Mononuclear cell (primary cell): ENCODE measurements at regions not wholly inside any gene's neighbourhood (a gene's known extent, or its start where the extent isn't known, plus 50 kb on each side); places are given as distances from the start of the nearest gene placed in this dataset.

Source experiments
- H3K27me3 ChIP-seq: 2 replicates; pipeline ENCODE4 v1.6.0; 2011; ENCODE audit warnings: low read length, control low read depth; ENCODE audit not compliant: insufficient read depth
- H3K4me1 ChIP-seq: 2 replicates; pipeline ENCODE4 v1.5.1; 2011; ENCODE audit warnings: mild to moderate bottlenecking, low read length, control low read depth; ENCODE audit not compliant: insufficient read depth
- H3K4me3 ChIP-seq: 2 replicates; pipeline ENCODE4 v1.5.1; 2011; ENCODE audit warnings: mild to moderate bottlenecking, low read length, moderate library complexity
- H3K9me3 ChIP-seq: 2 replicates; pipeline ENCODE4 v1.5.1; 2011; ENCODE audit warnings: low read depth, mild to moderate bottlenecking, control low read depth, low read length

GRCh38 chr21:17449701-17450100, 63.1 kb upstream of the CXADR start:
- Histone ChIP-seq H3K4me3 (no peak overlapping the region), H3K9me3 (no peaks in the 10 kb centered on the region), H3K4me1 (no peaks in the 10 kb centered on the region)

DNA sequence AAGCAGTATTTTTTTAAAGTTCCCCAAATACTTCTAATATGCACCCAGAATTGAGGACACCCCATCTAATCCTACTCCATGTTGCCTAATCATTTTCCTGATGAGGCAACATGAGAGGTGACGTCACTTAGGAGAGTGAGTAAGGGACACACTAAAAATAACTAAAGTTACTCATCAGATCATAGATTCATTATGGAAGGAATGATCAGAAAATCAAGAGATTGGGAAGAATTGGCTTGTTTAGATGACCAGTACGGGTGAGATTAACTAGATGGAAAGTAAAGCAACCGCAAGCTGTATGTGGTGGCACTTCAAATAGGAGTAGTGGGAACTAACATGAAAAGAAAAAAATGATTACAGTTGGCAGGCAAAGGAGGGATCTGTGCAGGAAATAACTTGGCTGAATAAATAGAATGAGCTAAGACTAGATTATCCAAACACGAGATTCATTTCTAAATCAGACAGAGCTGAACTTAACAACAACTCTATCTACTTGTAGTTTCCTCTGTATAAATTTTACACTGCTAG, 61.4 kb upstream of the CXADR start:
- H3K27me3 ChIP-seq, result no peaks in the 10 kb centered on the region
- no peak overlapping the region for H3K4me3 ChIP-seq
- H3K4me1 ChIP-seq, result no peaks in the 10 kb centered on the region
- H3K9me3 ChIP-seq, result no peaks in the 10 kb centered on the region

More at GRCh38 chr21:17449701-17450100, 63.1 kb upstream of the CXADR start:
- no peaks in the 10 kb centered on the region for H3K27me3 ChIP-seq

- no peaks in the 10 kb centered on the region for H3K4me1 ChIP-seq
- H3K4me3 ChIP-seq, result no peak overlapping the region
- H3K27me3 ChIP-seq, result no peaks in the 10 kb centered on the region
- H3K9me3 ChIP-seq, result no peaks in the 10 kb centered on the region
These were observed 58.4 kb upstream of the CXADR start for GRCh38 chr21:17454315-17455027.

DNA sequence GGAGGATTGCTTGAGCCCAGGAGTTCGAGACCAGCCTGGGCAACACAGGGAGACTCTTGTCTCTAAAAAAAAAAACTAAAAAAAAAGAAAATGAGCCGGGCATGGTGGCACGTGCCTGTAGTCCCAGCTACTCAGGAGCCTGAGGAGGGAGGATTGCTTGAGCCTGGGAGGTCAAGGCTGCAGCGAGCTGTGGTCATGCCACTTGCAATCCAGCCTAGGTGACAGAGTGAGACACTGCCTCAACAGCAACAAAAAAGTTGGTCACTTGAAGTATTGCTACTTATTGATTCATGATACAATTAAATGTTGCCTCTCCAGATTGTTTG, 57.9 kb upstream of the CXADR start:
- no peaks in the 10 kb centered on the region for H3K27me3 ChIP-seq
- no peaks in the 10 kb centered on the region for H3K9me3 ChIP-seq
- no peak overlapping the region for H3K4me3 ChIP-seq
- no peaks in the 10 kb centered on the region for H3K4me1 ChIP-seq

GRCh38 chr21:17455451-17455850, 57.4 kb upstream of the CXADR start:
- H3K9me3 ChIP-seq, result no peaks in the 10 kb centered on the region
- H3K4me3 ChIP-seq, result no peak overlapping the region
- no peaks in the 10 kb centered on the region for H3K27me3 ChIP-seq
- no peaks in the 10 kb centered on the region for H3K4me1 ChIP-seq

GRCh38 chr21:17458279-17458678, 54.6 kb upstream of the CXADR start:
- Histone ChIP-seq H3K4me3 (no peak overlapping the region), H3K27me3 (no peaks in the 10 kb centered on the region), H3K9me3 (no peaks in the 10 kb centered on the region), H3K4me1 (no peaks in the 10 kb centered on the region)

DNA sequence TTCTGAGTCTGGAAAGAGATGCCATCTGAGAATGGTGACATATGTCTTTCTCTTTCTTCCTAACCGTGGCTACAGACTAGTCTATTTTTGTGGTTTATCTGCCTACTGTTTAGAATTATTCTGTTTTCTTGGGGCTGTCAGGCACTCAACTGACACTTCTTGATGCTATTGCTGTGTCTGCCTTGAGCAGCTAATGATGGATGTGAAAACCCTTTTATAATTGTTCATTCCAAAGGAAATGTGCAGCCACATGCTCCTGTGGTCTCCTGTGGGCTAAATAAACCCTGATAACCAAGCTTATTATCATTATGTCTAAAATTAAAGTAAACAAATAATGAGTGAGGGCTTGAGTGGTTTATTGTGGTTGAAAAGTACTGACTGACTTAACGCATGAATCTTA, 52.7 kb upstream of the CXADR start:
- H3K27me3 ChIP-seq, result no peaks in the 10 kb centered on the region

DNA sequence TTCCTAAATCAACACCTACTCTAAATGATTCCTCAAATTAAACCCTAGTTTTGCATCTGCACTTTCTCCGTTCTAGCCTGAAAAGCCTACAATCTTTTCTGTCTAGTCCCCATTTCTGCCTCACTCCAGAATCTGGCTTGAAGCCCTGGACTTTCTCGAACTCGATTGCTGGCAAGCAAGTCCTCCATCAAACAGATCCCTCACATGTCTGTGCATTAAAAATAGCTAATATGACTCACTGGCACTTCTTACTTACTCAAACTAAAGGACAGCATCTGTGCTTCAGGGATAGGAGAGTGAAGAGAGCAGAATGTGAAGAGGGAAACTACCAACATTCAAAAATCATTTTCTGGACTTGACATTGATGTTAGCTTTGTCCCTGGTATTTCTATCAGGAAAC, 51.8 kb upstream of the CXADR start:
- no peaks in the 10 kb centered on the region for H3K27me3 ChIP-seq
- no peaks in the 10 kb centered on the region for H3K4me1 ChIP-seq
- H3K4me3 ChIP-seq, result no peak overlapping the region
- H3K9me3 ChIP-seq, result no peaks in the 10 kb centered on the region

More for the DNA sequence above, 52.7 kb upstream of the CXADR start:
- no peaks in the 10 kb centered on the region for H3K4me1 ChIP-seq
- H3K4me3 ChIP-seq, result no peak overlapping the region
- H3K9me3 ChIP-seq, result no peaks in the 10 kb centered on the region

- H3K9me3 ChIP-seq, result no peaks in the 10 kb centered on the region
- H3K27me3 ChIP-seq, result no peaks in the 10 kb centered on the region
- no peaks in the 10 kb centered on the region for H3K4me1 ChIP-seq
- no peak overlapping the region for H3K4me3 ChIP-seq
These were observed 51.3 kb upstream of the CXADR start for GRCh38 chr21:17461582-17461981.

DNA sequence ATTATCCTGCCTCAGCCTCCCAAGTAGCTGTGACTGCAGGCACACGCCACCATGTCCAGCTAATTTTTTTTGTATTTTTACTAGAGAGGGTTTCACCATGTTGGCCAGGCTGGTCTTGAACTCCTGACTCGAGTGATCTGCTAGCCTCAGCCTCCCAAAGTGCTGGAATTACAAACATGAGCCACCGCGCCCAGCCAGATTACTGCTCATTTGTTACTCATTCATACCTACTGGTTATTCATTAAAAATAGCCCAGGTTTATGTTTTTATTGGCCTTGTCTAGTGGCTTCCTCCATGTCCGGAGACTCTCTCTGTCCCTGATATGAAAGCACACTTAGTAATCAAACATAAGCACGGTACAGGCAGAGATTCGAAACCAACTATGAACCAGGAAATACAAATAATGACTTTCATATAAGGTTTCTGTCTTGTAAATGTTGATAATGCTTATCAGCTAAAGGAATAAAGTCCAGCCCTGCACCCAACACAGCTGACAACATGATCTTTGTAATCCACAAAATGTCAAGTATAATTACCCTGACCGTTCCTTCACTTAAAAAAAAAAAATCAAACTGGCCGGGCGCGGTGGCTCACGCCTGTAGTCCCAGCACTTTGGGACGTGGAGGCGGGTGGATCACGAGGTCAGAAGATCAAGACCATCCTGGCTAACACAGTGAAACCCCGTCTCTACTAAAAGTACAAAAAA, 50.4 kb upstream of the CXADR start:
- H3K9me3 ChIP-seq, result no peaks in the 10 kb centered on the region
- no peak overlapping the region for H3K4me3 ChIP-seq
- H3K4me1 ChIP-seq, result no peaks in the 10 kb centered on the region
- H3K27me3 ChIP-seq, result no peaks in the 10 kb centered on the region
